Glomerular endothelial cell (primary cell): ENCODE measurements at regions not wholly inside any gene's neighbourhood (a gene's known extent, or its start where the extent isn't known, plus 50 kb on each side); places are given as distances from the start of the nearest gene placed in this dataset.

Experiments
- DNase-seq: peaks from one replicate; pipeline ENCODE4 v3.0.0-alpha.2; 2011; ENCODE audit warnings: low read depth, low spot score; ENCODE audit errors: extremely low read depth

- DNase-seq = no peak
These were observed 99.3 kb upstream of the ALDH1A3 start for GRCh38 chr15:100780208-100780800.

DNA sequence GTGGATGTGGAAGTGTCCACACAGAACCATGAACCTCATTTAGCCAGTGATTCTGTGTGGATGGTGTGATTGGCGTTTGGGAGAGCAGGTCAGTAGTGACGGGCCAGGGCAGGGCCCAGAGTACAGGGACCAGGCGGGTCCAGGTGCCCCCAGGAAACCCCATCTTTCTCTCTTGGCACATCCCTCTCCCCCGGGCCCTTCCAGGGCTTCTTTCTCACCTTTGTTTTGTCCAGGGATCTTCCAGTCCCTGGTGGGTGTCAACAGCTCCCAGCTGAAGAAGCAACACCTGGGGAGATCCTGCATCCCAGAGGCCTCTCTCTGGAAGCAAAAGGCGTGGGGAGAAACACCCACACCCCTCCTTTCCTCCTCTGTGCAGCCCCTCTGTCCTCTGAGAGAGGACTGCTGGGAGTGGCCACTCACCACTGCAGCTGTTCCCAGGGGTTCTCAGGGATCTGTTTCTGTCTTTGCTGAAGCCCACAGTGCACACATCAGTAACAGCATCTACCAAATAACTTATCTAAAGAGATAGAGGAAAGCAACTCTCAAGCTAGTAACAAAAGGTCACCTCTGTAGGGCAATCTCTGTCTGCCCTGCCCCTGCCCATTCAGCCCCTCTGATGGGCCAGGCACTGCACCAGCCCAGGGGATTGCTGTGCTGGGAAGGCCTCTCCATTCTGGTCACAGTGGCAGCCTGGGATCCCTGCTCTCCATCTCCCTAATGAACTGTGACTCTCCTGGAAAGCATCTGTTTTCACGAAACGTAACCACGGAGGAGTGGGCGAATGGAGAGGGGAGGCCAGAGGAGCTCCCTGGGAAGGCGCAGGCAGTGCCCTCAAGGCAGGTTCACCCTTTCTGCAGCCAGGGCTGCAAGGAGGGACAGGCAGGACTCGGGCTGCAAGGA, 98.3 kb upstream of the ALDH1A3 start:
- DNase-seq = no peak

DNA sequence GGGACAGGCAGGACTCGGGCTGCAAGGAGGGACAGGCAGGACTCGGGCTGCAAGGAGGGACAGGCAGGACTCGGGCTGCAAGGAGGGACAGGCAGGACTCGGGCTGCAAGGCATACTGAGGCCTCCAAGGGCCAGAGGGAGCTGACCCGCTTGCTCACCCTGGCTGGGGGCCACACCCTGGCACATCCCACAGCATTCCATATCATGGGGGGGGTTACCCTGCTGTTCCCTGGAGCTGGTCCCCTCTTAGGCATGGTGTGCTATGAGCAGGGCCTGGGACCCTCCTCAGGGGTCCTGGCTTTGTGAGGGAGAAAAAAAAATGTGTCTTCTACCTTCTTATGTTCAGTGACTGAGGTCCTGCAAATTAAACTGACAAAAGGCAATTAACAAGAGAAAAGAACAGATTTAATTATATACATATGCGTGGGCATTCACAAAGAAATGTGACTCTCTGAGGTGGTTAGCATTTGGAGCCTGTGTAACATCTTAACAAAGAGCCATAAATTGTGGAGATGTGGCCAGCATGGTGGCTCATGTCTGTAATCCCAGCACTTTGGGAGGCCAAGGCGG, 97.6 kb upstream of the ALDH1A3 start:
- DNase-seq = no peak

- no peak for DNase-seq
These were observed 96.3 kb upstream of the ALDH1A3 start for GRCh38 chr15:100783291-100783690.

- DNase-seq = no peak
These were observed 95.7 kb upstream of the ALDH1A3 start for GRCh38 chr15:100783760-100784492.

GRCh38 chr15:100784493-100785180, 95.0 kb upstream of the ALDH1A3 start:
- no peak for DNase-seq

DNA sequence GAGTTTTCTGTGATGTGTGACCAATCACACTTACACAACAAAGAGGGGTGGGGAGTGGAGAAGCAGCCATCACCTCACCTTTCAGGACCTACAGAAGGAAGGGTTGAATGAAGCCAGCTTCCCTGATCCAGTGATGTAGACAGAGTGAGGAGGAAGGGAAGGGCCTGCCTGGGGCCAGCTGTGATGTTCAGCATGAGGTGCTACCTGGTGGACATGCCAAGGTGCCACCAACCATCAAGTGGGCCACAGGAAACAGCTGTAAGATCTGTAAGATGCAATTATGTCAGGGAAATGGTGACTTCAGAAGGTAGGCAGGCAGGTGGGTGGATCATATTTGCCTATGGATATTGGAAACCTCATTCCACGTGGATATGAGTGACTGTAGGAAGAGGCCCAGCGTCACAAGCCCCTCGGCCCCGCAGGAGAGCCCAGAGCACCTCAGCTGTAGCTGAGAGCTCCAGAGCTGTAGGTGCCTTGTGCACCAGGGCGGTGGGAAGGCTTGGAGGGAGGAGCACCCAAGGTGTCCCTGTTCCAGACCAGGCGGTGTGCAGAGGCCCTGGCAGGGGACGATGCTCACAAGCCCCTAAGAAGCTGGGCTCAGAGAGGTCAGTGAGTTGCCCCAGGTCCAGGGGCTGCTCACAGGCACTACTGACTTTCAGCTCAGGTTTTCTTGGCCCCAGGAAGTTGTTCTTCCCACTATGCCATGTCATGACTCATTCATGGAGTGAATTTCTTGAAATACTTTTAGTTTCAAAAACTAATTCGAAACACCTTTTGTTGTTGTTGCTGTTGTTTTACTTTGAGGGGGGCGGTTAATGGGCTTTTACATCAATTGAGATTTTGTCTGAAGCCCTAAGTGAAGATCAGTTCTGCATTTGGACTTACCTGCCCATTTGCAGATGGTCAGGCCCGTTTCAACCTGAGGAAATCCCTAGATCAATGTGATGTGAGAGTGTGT, 94.2 kb upstream of the ALDH1A3 start:
- no peak for DNase-seq

DNA sequence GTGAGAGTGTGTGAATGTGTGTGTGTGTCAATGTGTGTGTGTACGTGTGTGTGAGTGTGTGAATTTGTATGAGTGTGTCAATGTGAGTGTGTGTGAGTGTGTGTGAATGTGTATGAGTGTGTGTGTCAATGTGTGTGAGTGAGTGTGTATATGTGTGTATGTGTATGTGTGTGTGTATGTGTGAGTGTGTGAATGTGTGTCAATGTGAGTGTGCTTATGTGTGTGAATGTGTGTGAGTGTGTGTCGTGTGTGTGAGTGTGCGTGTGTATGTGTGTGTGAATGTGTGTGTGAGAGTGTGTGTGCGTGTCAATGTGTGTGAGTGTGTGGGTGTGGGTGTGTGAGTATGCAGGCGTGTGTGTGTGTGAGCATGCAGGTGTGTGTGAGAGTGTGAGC, 93.5 kb upstream of the ALDH1A3 start:
- no peak for DNase-seq

DNA sequence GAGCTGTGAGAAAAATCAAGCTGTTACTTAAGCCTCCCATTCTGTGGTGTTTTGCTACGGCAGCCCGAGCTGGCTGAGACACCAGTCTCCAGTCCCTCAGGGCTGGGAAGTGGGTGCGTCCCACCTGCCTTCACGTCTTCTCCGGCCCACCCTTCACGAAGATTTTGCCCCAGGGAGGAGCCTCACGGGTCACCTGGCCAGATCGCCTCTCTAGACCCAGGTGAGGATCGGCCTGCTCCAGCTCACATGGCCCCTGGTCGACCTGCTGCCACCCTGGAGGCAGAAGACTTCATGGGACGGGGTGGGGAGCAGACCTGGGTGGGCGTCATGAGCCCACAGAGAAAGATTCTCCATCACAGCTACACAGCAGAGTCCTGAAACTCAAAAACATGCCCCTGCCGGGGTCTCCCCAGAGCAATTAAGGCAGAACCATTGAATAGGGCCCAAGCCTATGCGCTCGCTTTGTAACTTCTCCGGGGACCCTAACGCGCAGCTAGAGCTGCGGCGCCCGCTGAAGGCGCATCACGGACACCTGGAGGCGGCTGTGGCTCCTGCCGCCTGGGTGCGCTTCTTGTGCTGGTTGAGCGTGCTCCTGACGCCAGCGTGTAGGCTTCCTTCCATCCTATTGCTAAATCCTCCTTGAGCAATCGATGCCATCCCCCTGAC, 92.6 kb upstream of the ALDH1A3 start:
- DNase-seq = no peak

DNA sequence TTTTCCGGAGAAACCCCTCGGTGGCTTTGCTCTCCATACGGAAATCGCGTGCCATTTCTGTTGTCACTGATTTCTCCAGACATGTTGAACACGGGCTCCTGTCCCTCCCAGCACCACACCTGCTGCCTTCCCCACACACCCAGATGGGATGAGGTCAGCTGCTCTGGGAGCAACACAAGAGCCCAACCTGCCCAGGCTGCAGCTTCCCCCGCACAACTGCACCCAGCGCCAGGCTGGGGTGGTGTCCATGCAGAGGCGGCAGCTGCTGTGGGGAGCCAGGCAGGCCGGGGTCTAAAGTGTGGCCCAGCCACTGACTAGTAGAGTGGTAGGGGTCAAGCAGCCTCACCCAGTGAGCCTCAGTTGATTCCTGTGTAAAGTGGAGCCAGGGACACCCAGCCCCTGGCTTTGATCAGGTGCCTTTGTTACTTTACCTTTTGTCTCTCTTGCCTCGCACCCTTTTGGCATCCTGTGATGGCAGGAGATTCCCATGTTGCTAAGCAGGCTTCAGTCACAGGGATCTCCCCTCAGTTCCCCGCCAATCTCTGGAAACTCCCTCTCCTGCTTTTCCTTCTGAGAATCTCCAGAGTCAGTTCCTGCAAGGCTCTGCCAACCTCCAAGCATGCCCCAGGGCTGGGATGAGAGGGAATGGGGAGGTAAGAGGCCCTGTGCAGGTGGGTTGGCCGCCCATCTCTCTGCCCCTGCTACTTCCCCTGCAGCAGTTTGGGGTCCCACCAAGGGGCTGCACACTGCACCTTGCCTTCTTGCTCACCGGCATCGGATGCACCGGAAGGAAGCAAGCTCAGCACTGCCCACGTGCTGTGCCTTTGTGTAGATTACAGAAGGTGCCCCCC, 91.8 kb upstream of the ALDH1A3 start:
- no peak for DNase-seq

GRCh38 chr15:100788418-100789105, 91.1 kb upstream of the ALDH1A3 start:
- DNase-seq = no peak

DNA sequence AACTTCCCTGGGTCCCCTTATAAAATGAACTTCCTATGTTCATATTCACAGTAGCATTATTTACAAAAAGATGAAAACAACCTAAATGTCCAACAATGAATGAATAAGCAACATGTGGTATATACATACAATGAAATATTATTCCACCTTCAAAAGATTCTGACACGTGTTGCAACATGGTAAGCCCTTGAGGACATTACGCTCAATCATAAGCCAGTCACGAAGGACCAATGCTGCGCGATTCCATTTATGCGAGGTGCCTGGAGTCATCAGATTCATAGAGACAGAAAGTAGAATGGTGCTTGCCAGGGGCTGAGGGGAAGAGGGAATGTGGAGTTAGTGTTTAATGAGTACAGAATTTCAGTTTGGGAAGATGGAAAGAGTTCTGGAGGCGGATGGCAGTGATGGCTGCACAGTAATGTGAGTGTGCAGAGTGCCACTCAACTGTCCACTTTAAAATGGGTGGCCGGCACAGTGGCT, 88.8 kb upstream of the ALDH1A3 start:
- no peak for DNase-seq

DNA sequence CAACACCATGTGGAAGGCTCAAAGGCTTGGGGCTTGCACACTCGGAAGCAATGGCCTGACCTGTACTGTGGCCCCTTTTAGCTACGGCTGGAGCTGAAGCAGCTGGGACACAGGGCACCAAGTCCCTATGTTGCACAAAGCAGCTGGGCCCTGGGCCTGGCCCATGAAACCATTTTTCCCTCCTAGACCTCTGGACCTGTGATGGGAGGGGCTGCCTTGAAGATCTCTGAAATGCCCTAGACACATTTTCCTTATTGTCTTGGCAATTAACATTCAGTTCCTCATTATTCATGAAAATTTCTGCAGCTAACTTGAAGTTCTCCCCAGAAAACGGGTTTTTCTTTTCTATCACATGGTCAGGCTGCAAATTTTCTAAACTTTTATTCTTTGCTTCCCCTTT, 85.6 kb upstream of the ALDH1A3 start:
- DNase-seq = no peak

- DNase-seq = no peak
These were observed 78.3 kb upstream of the ALDH1A3 start for GRCh38 chr15:100801256-100801900.

- DNase-seq = no peak
These were observed 77.0 kb upstream of the ALDH1A3 start for GRCh38 chr15:100802421-100803170.

DNA sequence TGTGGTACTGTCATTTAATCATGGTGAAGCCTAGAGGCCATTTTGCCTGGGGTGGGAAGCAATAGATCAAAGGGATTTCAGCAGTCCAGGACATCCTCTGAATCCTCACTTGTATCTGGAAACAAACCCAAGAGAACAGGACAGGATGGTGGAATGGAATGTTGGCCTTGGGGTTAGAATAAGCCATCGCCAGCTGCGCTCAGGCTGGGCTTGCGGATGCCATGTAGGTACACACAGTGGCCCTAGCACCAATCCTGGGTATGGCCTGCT, 76.5 kb upstream of the ALDH1A3 start:
- DNase-seq = no peak

- DNase-seq = no peak
These were observed 73.5 kb upstream of the ALDH1A3 start for GRCh38 chr15:100806157-100806556.
